GM12891 (cell line): ENCODE measurements at regions not wholly inside any gene's neighbourhood (a gene's known extent, or its start where the extent isn't known, plus 50 kb on each side); places are given as distances from the start of the nearest gene placed in this dataset.

Experiments
- DNase-seq: peaks from one replicate; pipeline ENCODE4 v3.0.0; 2011; ENCODE audit warnings: low spot score; ENCODE audit not compliant: insufficient read length
- FAIRE-seq: peaks from 2 replicates; lab custom pipeline; 2011; peaks lifted over from hg19 to GRCh38; lab: Jason Lieb, UNC
- PAX5 ChIP-seq: IDR thresholded peaks from 2 replicates; pipeline ENCODE4 v1.6.1; 2011; ENCODE audit warnings: low read length, moderate library complexity, mild to moderate bottlenecking; ENCODE audit not compliant: insufficient read depth, severe bottlenecking
- POLR2A ChIP-seq: IDR thresholded peaks from 2 replicates; pipeline ENCODE4 v1.6.1; 2011; ENCODE audit warnings: low read depth, low read length, control low read depth
- POLR2AphosphoS5 ChIP-seq: IDR thresholded peaks from 2 replicates; pipeline ENCODE4 v1.6.1; 2011; ENCODE audit warnings: low read depth, low read length, control low read depth
- POU2F2 ChIP-seq: IDR thresholded peaks from 2 replicates; pipeline ENCODE4 v1.6.1; 2011; ENCODE audit warnings: low read depth, mild to moderate bottlenecking, control low read depth, low read length, moderate library complexity
- SPI1 ChIP-seq: IDR thresholded peaks from 2 replicates; pipeline ENCODE4 v1.6.1; 2011; ENCODE audit warnings: low read depth, low read length, control low read depth
- TAF1 ChIP-seq: IDR thresholded peaks from 2 replicates; pipeline ENCODE4 v1.6.1; 2011; ENCODE audit warnings: low read depth, low read length, control low read depth

- FAIRE-seq = peak; percentile 88
- TF ChIP-seq SPI1 = no peak
- no peak for TF ChIP-seq TAF1
- TF ChIP-seq PAX5 = no peak
- no peak for TF ChIP-seq POLR2AphosphoS5
- no peak for TF ChIP-seq POU2F2
- TF ChIP-seq POLR2A = no peak
- no peak for DNase-seq
Measured at GRCh38 chr12:127696963-127697362, 570.0 kb upstream of the TMEM132C start.

- no peak for TF ChIP-seq PAX5
- no peak for FAIRE-seq
- no peak for DNase-seq
Measured at GRCh38 chr12:127703026-127703425, 563.9 kb upstream of the TMEM132C start.

DNA sequence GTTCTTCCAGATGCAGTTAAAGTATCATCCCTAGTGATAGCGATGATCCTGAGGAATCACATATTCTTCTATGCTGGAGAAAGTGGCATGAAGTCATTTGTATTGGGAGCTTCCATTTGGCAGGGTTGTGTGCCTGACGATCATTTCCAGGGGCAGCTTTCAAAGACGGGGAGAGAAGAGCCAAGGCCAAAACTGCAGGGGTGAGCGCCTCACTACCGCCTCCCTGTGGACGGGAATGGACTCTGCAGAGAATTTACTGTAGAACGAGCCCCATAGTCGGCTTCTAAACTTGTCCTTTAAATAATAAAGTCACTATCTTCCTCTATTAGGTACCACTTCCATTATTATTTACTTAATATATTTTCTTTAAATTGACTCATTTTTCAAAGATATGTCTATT lies 555.9 kb upstream of the TMEM132C start:
- no peak for TF ChIP-seq PAX5
- no peak for TF ChIP-seq TAF1
- FAIRE-seq = no peak
- DNase-seq = no peak

DNA sequence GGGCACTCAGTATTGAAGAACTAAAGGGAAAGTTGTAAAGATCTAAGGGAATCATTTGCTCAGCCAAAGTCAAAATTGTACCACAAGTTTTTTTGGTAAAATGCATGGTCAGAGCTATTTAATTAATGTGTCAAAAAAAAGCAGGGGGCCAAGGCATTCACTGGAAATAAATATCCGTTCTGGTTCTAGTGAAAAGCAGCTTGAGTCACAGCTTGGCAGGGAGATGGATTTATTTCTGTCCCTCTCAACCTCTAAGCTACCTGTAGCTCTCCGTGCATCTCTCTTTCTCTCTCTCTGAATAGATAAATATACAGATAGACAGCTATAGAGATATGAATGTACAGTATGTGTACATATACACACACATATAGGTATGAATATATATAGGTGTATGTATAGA lies 554.4 kb upstream of the TMEM132C start:
- FAIRE-seq (no peak), DNase-seq (no peak)
- TF ChIP-seq TAF1 = no peak
- TF ChIP-seq POLR2A = no peak
- no peak for TF ChIP-seq SPI1
- no peak for TF ChIP-seq PAX5
- no peak for TF ChIP-seq POU2F2
- no peak for TF ChIP-seq POLR2AphosphoS5

DNA sequence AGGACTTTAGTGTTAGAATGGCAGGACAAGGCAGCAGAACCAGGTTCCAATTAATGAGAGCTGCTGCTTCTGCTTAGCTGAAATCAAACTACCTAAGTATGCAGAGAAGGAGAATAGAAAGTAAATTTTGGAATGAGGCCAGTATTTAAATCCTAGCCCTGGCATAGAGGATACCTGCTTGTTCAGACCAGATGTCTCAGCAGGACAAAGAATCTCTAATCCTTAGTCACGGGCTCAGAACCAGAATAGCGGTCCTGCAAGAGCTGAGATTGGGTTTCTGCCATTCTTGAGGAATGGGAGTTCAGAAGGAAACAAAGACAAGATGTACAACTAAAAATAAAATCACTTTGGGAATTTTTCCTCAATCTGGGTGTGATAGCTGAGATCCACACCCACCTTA lies 550.8 kb upstream of the TMEM132C start:
- TF ChIP-seq SPI1 = no peak
- no peak for TF ChIP-seq TAF1
- DNase-seq (no peak), FAIRE-seq (no peak)

DNA sequence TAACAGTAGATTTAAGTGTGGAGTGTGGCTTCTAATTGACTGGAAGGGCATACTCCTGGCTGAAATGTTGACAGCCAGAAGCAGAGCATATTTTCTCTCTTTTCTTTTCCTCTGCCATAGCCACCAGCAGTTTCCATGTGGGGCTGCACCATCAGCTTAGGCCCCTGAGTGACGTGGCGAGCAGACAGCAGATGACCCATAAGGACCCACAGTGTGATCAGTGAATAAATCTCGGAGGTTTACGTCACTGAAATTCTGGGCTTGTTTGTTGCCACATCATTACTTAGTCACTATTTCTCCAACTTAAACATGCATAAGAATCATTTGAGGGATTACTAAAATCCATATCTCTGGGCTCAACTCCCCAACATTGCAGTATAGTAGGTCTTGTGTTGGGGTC lies 549.7 kb upstream of the TMEM132C start:
- TF ChIP-seq POU2F2 = no peak
- no peak for TF ChIP-seq POLR2AphosphoS5
- TF ChIP-seq TAF1 = no peak
- no peak for TF ChIP-seq SPI1
- no peak for TF ChIP-seq POLR2A
- TF ChIP-seq PAX5 = no peak
- no peak for DNase-seq
- no peak for FAIRE-seq

- TF ChIP-seq TAF1 = no peak
- no peak for TF ChIP-seq POU2F2
- no peak for TF ChIP-seq SPI1
- no peak for TF ChIP-seq PAX5
- no peak for TF ChIP-seq POLR2AphosphoS5
- TF ChIP-seq POLR2A = no peak
- no peak for FAIRE-seq
- no peak for DNase-seq
Measured at GRCh38 chr12:127720334-127720733, 546.6 kb upstream of the TMEM132C start.

DNA sequence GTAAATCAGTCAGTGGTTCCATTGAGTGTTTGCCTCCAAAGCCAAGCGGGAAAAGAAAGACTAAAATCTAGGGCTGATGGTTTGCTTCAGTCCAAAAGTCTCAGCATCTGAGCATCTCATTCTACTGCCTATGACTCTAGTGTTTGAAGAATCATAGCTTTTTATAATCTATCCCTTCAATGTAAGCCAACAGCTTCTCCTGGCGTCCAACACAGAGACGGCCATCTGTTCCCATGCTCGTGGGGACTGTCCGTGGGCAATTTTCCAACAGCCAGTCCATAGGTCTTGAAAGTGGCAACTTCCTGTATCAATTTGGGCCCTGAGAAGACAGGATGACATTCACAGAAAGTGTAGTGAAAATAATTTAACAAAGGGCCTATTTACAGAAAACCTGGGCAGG lies 544.4 kb upstream of the TMEM132C start:
- FAIRE-seq (no peak), DNase-seq (no peak)
- TF ChIP-seq POLR2A = no peak
- no peak for TF ChIP-seq POU2F2
- no peak for TF ChIP-seq TAF1
- no peak for TF ChIP-seq PAX5

GRCh38 chr12:127723251-127723650 lies 543.7 kb upstream of the TMEM132C start:
- no peak for TF ChIP-seq POLR2AphosphoS5
- no peak for TF ChIP-seq PAX5
- no peak for TF ChIP-seq POLR2A
- FAIRE-seq = no peak
- no peak for DNase-seq

- no peak for FAIRE-seq
Measured at GRCh38 chr12:127726671-127727315, 540.2 kb upstream of the TMEM132C start.

DNA sequence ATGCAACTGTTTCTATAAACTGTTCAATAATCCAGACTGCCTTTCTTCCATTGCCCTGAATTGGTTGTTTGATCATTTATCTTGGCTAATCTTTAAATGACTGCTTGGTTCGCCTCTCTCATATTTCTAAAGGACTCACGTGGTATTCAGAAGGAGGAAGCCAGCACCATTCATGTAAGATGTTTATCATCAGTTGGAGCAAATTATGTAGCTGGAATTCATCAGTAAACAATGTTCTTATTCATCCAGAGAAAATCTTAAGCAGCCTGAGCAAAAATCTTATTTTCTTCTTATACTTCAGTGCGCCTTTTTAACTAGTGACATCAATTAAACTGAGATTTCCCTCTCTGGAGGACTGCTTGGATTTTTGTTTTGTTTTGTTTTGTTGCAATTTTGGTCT lies 538.7 kb upstream of the TMEM132C start:
- DNase-seq (no peak), FAIRE-seq (no peak)
- no peak for TF ChIP-seq SPI1
- TF ChIP-seq PAX5 = no peak
- TF ChIP-seq TAF1 = no peak
- no peak for TF ChIP-seq POU2F2
- TF ChIP-seq POLR2AphosphoS5 = no peak
- no peak for TF ChIP-seq POLR2A

More at GRCh38 chr12:127726671-127727315, 540.2 kb upstream of the TMEM132C start:
- no peak for TF ChIP-seq SPI1
- TF ChIP-seq POLR2A = no peak
- TF ChIP-seq POU2F2 = no peak
- TF ChIP-seq PAX5 = no peak
- no peak for TF ChIP-seq POLR2AphosphoS5
- TF ChIP-seq TAF1 = no peak
- DNase-seq = no peak
